H1 (cell line): ENCODE measurements at regions not wholly inside any gene's neighbourhood (a gene's known extent, or its start where the extent isn't known, plus 50 kb on each side); places are given as distances from the start of the nearest gene placed in this dataset.

ENCODE experiments used
- CTCF ChIA-PET: fragments of 300-600 bp; sonication (Branson Sonifier 250); formaldehyde crosslinking; loops from one replicate; lab custom pipeline; 2021; ENCODE audit not compliant: partially characterized antibody; lab: Charles Lee
- POLR2A ChIA-PET: fragments of 300-600 bp; sonication (Branson Sonifier 250); formaldehyde crosslinking; loops from one replicate; lab custom pipeline; 2021; ENCODE audit warnings: inconsistent platforms; ENCODE audit not compliant: partially characterized antibody; lab: Charles Lee
- DNase-seq, 2 experiments: peaks; one replicate each; pipeline versions ENCODE4 v3.0.0 to v3.0.0-alpha.2; 2010 to 2022; ENCODE audit warnings: low spot score in 2 of 2, low read depth in 1 of 2, mixed read lengths in 1 of 2
- FAIRE-seq: peaks from 2 replicates; lab custom pipeline; 2011; peaks lifted over from hg19 to GRCh38; lab: Jason Lieb, UNC
- H2AFZ ChIP-seq: 2 replicates; pipeline ENCODE4 v1.8.1; 2012; ENCODE audit warnings: low read length, inconsistent platforms
- H2AK5ac ChIP-seq: 2 replicates; pipeline ENCODE4 v1.6.1; 2013; ENCODE audit warnings: low read depth, low read length
- H2BK120ac ChIP-seq: replicated peaks from 2 replicates; pipeline ENCODE3; 2013; ENCODE audit warnings: low read depth, low read length, inconsistent platforms
- H2BK12ac ChIP-seq: 2 replicates; pipeline ENCODE4 v1.6.1; 2013; ENCODE audit warnings: low read depth, low read length
- H2BK15ac ChIP-seq: 2 replicates; pipeline ENCODE4 v1.6.1; 2013; ENCODE audit warnings: low read length
- H2BK20ac ChIP-seq: 2 replicates; pipeline ENCODE4 v1.6.1; 2013; ENCODE audit warnings: low read length
- H2BK5ac ChIP-seq: 2 replicates; pipeline ENCODE4 v1.6.1; 2013; ENCODE audit warnings: low read depth, low read length
- H3K14ac ChIP-seq: 2 replicates; pipeline ENCODE4 v1.6.1; 2013; ENCODE audit warnings: inconsistent platforms; ENCODE audit not compliant: insufficient read length
- H3K18ac ChIP-seq: 2 replicates; pipeline ENCODE4 v1.6.1; 2013; ENCODE audit warnings: low read length; ENCODE audit errors: extremely low read depth
- H3K23ac ChIP-seq: 2 replicates; pipeline ENCODE4 v1.6.1; 2013; ENCODE audit warnings: inconsistent platforms; ENCODE audit not compliant: insufficient read length
- H3K23me2 ChIP-seq: 2 replicates; pipeline ENCODE4 v1.6.1; 2013; ENCODE audit warnings: low read depth, low read length
- H3K27ac ChIP-seq: 2 replicates; pipeline ENCODE4 v1.6.1; 2011; ENCODE audit warnings: low read depth, low read length, inconsistent platforms
- H3K27me3 ChIP-seq, 4 experiments: replicated peaks in 1 of 4; 1 replicate in 1 of 4; 2 replicates in 3 of 4; pipeline versions ENCODE4 v1.6.1 to v1.8.1; 2011 to 2013; ENCODE audit warnings: low read length in 3 of 4, mild to moderate bottlenecking in 3 of 4, inconsistent platforms in 2 of 4, mixed read lengths in 2 of 4, moderate library complexity in 1 of 4; ENCODE audit not compliant: control insufficient read depth in 3 of 4, insufficient read depth in 3 of 4; ENCODE audit errors: extremely low read depth in 1 of 4
- H3K36me3 ChIP-seq, 4 experiments: 2 replicates each; pipeline versions ENCODE4 v1.6.1 to v1.8.1; 2011 to 2013; ENCODE audit warnings: mild to moderate bottlenecking in 4 of 4, low read length in 3 of 4, moderate library complexity in 2 of 4, control low read depth in 1 of 4, inconsistent platforms in 1 of 4; ENCODE audit not compliant: insufficient read depth in 4 of 4, control insufficient read depth in 2 of 4
- H3K4ac ChIP-seq: replicated peaks from 2 replicates; pipeline ENCODE3; 2013; ENCODE audit warnings: low read length, low read depth, mixed read lengths, inconsistent platforms; ENCODE audit not compliant: insufficient read length
- H3K4me1 ChIP-seq, 4 experiments: replicated peaks in 1 of 4; 1 replicate in 1 of 4; 2 replicates in 3 of 4; pipeline versions ENCODE4 v1.6.1 to v1.8.1; 2011 to 2013; ENCODE audit warnings: low read length in 3 of 4, inconsistent platforms in 2 of 4, mixed read lengths in 1 of 4; ENCODE audit not compliant: insufficient read depth in 4 of 4, control insufficient read depth in 3 of 4
- H3K4me2 ChIP-seq, 2 experiments: 2 replicates each; pipeline versions ENCODE4 v1.6.1 to v1.8.1; 2011 to 2013; ENCODE audit warnings: low read depth in 2 of 2, low read length in 2 of 2, control low read depth in 1 of 2, inconsistent platforms in 1 of 2, mild to moderate bottlenecking in 1 of 2; ENCODE audit not compliant: insufficient read depth in 1 of 2
- H3K4me3 ChIP-seq, 4 experiments: fragments of 200-600, 300-600 bp in 1 of 4; sonication (generic), shearing (Covaris generic), sonication (Bioruptor Twin) in 1 of 4; 2 replicates each; pipeline versions ENCODE4 v1.5.1 to v1.8.1; 2011 to 2016; ENCODE audit warnings: low read length in 4 of 4, low read depth in 3 of 4, control low read depth in 2 of 4, inconsistent platforms in 2 of 4, mild to moderate bottlenecking in 2 of 4, mixed read lengths in 1 of 4, moderate library complexity in 1 of 4; ENCODE audit not compliant: insufficient read depth in 2 of 4; ENCODE audit errors: extremely low read depth in 1 of 4
- H3K56ac ChIP-seq: replicated peaks from 2 replicates; pipeline ENCODE3; 2013; ENCODE audit warnings: low read depth, mild to moderate bottlenecking, mixed read lengths, low read length, inconsistent platforms; ENCODE audit not compliant: insufficient read length
- H3K79me1 ChIP-seq: 2 replicates; pipeline ENCODE4 v1.6.1; 2013; ENCODE audit warnings: low read depth, low read length, control low read depth
- H3K79me2 ChIP-seq, 2 experiments: 2 replicates each; pipeline versions ENCODE4 v1.6.1 to v1.8.1; 2012 to 2013; ENCODE audit warnings: low read length in 2 of 2, mild to moderate bottlenecking in 2 of 2, inconsistent platforms in 1 of 2; ENCODE audit not compliant: insufficient read depth in 2 of 2, control insufficient read depth in 1 of 2
- H3K9ac ChIP-seq, 4 experiments: replicated peaks in 1 of 4; 1 replicate in 1 of 4; 2 replicates in 3 of 4; pipeline versions ENCODE4 v1.6.1 to v1.8.1; 2011 to 2013; ENCODE audit warnings: low read depth in 3 of 4, low read length in 3 of 4, control low read depth in 2 of 4, mild to moderate bottlenecking in 2 of 4, moderate library complexity in 2 of 4, inconsistent platforms in 1 of 4; ENCODE audit errors: extremely low read depth in 1 of 4
- H3K9me3 ChIP-seq, 2 experiments: 2 replicates each; pipeline versions ENCODE4 v1.6.1 to v1.8.1; 2012 to 2013; ENCODE audit warnings: mild to moderate bottlenecking in 2 of 2, moderate library complexity in 2 of 2, control low read depth in 1 of 2, inconsistent platforms in 1 of 2, low read depth in 1 of 2, low read length in 1 of 2, mixed read lengths in 1 of 2; ENCODE audit not compliant: insufficient read depth in 2 of 2
- H4K20me1 ChIP-seq, 2 experiments: replicated peaks in 1 of 2; 2 replicates each; pipeline versions ENCODE3 to v1.8.1; 2011 to 2013; ENCODE audit warnings: inconsistent platforms in 2 of 2, low read length in 2 of 2, mild to moderate bottlenecking in 1 of 2; ENCODE audit not compliant: insufficient read depth in 2 of 2, control insufficient read depth in 1 of 2
- H4K5ac ChIP-seq: 2 replicates; pipeline ENCODE4 v1.6.1; 2013; ENCODE audit warnings: low read length, low read depth, mixed read lengths, inconsistent platforms; ENCODE audit not compliant: insufficient read length
- H4K8ac ChIP-seq: 2 replicates; pipeline ENCODE4 v1.8.0; 2013; ENCODE audit warnings: mild to moderate bottlenecking, moderate library complexity, low read length, inconsistent platforms; ENCODE audit not compliant: insufficient read depth; ENCODE audit errors: extremely low read depth
- H4K91ac ChIP-seq: replicated peaks from 2 replicates; pipeline ENCODE3; 2013; ENCODE audit warnings: low read length, mixed read lengths, inconsistent platforms; ENCODE audit not compliant: insufficient read length
- ASH2L ChIP-seq: fragments of 200-600, 300-600 bp; sonication (generic); IDR thresholded peaks from one replicate; pipeline ENCODE4 v1.7.1; 2017; ENCODE audit warnings: low read length
- BACH1 ChIP-seq: IDR thresholded peaks from 2 replicates; pipeline ENCODE4 v1.6.1; 2012; ENCODE audit warnings: low read length, improper control_type of control experiment
- CHD1 ChIP-seq: IDR thresholded peaks from 2 replicates; pipeline ENCODE4 v1.6.1; 2012; ENCODE audit warnings: low read depth, low read length, improper control_type of control experiment
- JUN ChIP-seq: IDR thresholded peaks from 2 replicates; pipeline ENCODE4 v1.6.1; 2011; ENCODE audit warnings: low read depth, mild to moderate bottlenecking, improper control_type of control experiment, low read length
- RFX5 ChIP-seq: IDR thresholded peaks from 2 replicates; pipeline ENCODE4 v1.6.1; 2011; ENCODE audit warnings: low read depth, low read length, improper control_type of control experiment, borderline replicate concordance
- SP1 ChIP-seq: IDR thresholded peaks from 2 replicates; pipeline ENCODE4 v1.6.1; 2011; ENCODE audit warnings: low read depth, low read length
- SP2 ChIP-seq: IDR thresholded peaks from 2 replicates; pipeline ENCODE4 v1.6.1; 2012; ENCODE audit warnings: mild to moderate bottlenecking, low read length, inconsistent platforms
- TAF7 ChIP-seq: optimal IDR thresholded peaks from 2 replicates; pipeline ENCODE3; 2011; ENCODE audit warnings: low read depth, mild to moderate bottlenecking, inconsistent platforms, low read length, moderate library complexity, borderline replicate concordance
- ZNF274 ChIP-seq: IDR thresholded peaks from 2 replicates; pipeline ENCODE4 v1.7.0; 2012; ENCODE audit warnings: low read length, borderline replicate concordance; ENCODE audit errors: extremely low read depth
- WGBS, 2 experiments: shearing (Covaris generic) in 1 of 2; methylation state at CpG; one replicate each; pipeline versions ENCODE4 v1.1.6 to v1.1.7; 2013 to 2015; ENCODE audit warnings: low lambda C conversion rate in 2 of 2, mixed read lengths in 2 of 2, inconsistent platforms in 1 of 2, low coverage in 1 of 2, missing lambda C conversion rate in 1 of 2; ENCODE audit not compliant: insufficient replicate concordance in 2 of 2, insufficient coverage in 1 of 2, insufficient read length in 1 of 2; ENCODE audit errors: extremely low coverage in 1 of 2, missing lambda C conversion rate in 1 of 2; 5-methylcytosine and 5-hydroxymethylcytosine counted together
- TF ChIP-seq, protein P1 (sequence below), 3 experiments: IDR thresholded peaks; 1 replicate in 2 of 3; 2 replicates in 1 of 3; pipeline versions ENCODE4 v1.5.1 to v1.6.1; 2011; ENCODE audit warnings: low read length in 3 of 3, mild to moderate bottlenecking in 3 of 3, inconsistent platforms in 2 of 3, low read depth in 1 of 3, moderate library complexity in 1 of 3; ENCODE audit not compliant: insufficient read depth in 1 of 3; ENCODE audit errors: control extremely low read depth in 1 of 3
- TF ChIP-seq, protein P2 (sequence below): IDR thresholded peaks from 2 replicates; pipeline ENCODE4 v1.6.1; 2011; ENCODE audit warnings: low read depth, mild to moderate bottlenecking, low read length; ENCODE audit not compliant: insufficient read depth

GRCh38 chr1:98355656-98356383, 305.7 kb upstream of the SNX7 start:
- H3K27me3 ChIP-seq, result no peaks in the 10 kb centered on the region
- no peak overlapping the region for H3K56ac ChIP-seq
- no peaks in the 10 kb centered on the region for H3K79me1 ChIP-seq
- H2AK5ac ChIP-seq, result no peak overlapping the region
- H3K79me2 ChIP-seq, result no peaks in the 10 kb centered on the region
- no peak overlapping the region for H2BK120ac ChIP-seq
- H3K18ac ChIP-seq, result no peak overlapping the region
- no peak overlapping the region for H2BK20ac ChIP-seq
- no peaks in the 10 kb centered on the region for H3K9me3 ChIP-seq
- no peaks in the 10 kb centered on the region for H3K36me3 ChIP-seq
- H4K91ac ChIP-seq, result no peak overlapping the region
- no peak overlapping the region for H2BK5ac ChIP-seq
- DNase-seq (no peak), FAIRE-seq (no peak)
- no peaks in the 10 kb centered on the region for H4K20me1 ChIP-seq
- H2AFZ ChIP-seq, result no peak overlapping the region
- no peaks in the 10 kb centered on the region for H3K23me2 ChIP-seq
- no peak overlapping the region for H2BK15ac ChIP-seq
- no peaks in the 10 kb centered on the region for H3K4me1 ChIP-seq
- H3K9ac ChIP-seq, result no peak overlapping the region
- H3K23ac ChIP-seq, result no peak overlapping the region
- H3K27ac ChIP-seq, result no peak overlapping the region
- no peak overlapping the region for H3K4me2 ChIP-seq
- H4K5ac ChIP-seq, result no peak overlapping the region
- H3K14ac ChIP-seq, result no peak overlapping the region
- no peak overlapping the region for H4K8ac ChIP-seq
- no peak overlapping the region for H3K4ac ChIP-seq
- CTCF ChIA-PET, result no interaction called here
- WGBS, 2 experiments, result 85% methylated on average over 3 of the region's 3 CpGs; no CpG with 5 or more reads in 1 of the 2 experiments
- POLR2A ChIA-PET, result interaction anchor here (0.8 kb wide), 1 partner anchor 32 kb away, joined by 3 read pairs; no protein-coding TSS in a partner anchor
- H2BK12ac ChIP-seq, result no peak overlapping the region
- H3K4me3 ChIP-seq, result no peak overlapping the region
- no peak for TF ChIP-seq CHD1
- TF ChIP-seq, protein P1, sequence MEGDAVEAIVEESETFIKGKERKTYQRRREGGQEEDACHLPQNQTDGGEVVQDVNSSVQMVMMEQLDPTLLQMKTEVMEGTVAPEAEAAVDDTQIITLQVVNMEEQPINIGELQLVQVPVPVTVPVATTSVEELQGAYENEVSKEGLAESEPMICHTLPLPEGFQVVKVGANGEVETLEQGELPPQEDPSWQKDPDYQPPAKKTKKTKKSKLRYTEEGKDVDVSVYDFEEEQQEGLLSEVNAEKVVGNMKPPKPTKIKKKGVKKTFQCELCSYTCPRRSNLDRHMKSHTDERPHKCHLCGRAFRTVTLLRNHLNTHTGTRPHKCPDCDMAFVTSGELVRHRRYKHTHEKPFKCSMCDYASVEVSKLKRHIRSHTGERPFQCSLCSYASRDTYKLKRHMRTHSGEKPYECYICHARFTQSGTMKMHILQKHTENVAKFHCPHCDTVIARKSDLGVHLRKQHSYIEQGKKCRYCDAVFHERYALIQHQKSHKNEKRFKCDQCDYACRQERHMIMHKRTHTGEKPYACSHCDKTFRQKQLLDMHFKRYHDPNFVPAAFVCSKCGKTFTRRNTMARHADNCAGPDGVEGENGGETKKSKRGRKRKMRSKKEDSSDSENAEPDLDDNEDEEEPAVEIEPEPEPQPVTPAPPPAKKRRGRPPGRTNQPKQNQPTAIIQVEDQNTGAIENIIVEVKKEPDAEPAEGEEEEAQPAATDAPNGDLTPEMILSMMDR (IDR thresholded peaks at IDR 0.05; ENCODE audit: control extremely low read depth in 1 of 3, insufficient read depth in 1 of 3, low read depth in 1 of 3, low read length in 3 of 3), result no peak
- no peak for TF ChIP-seq SP1
- no peak for TF ChIP-seq RFX5
- no peak for TF ChIP-seq ZNF274
- TF ChIP-seq, protein P2, sequence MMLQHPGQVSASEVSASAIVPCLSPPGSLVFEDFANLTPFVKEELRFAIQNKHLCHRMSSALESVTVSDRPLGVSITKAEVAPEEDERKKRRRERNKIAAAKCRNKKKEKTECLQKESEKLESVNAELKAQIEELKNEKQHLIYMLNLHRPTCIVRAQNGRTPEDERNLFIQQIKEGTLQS, result no peak
- TF ChIP-seq BACH1, result no peak
- no peak for TF ChIP-seq JUN
- TF ChIP-seq SP2, result no peak
- no peak for TF ChIP-seq ASH2L
- no peak for TF ChIP-seq TAF7
